Stromal cell of bone marrow (primary cell): ENCODE measurements at regions not wholly inside any gene's neighbourhood (a gene's known extent, or its start where the extent isn't known, plus 50 kb on each side); places are given as distances from the start of the nearest gene placed in this dataset.

Experiments
- DNase-seq: peaks from one replicate; pipeline ENCODE4 v3.0.0-alpha.2; 2012; ENCODE audit warnings: low read depth

GRCh38 chr20:41939659-41940058 is 321.5 kb upstream of the CHD6 start:
- no peak for DNase-seq

DNA sequence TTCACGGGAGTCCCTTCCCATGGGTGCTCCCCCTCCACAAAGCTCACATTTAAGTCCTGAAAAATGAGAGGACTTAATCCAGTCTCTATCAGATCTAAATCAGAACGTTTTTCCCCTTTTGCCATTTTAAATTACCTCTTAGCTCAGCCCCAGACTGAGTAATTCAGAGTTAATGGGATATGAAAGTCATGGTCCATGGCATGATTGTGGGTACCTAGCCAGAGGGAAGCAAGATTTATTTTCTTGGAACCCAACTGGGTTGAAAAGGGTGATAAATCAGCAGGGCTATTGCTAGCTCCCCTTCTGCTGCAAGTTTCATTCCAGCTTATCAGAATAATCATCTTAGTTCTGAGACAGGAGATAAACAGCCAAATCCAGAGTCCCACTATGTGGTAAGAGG is 320.2 kb upstream of the CHD6 start:
- no peak for DNase-seq

- DNase-seq = no peak
These were observed 317.1 kb upstream of the CHD6 start for GRCh38 chr20:41935259-41935791.

GRCh38 chr20:41932431-41932830 is 314.3 kb upstream of the CHD6 start:
- DNase-seq = no peak

GRCh38 chr20:41927655-41928054 is 309.5 kb upstream of the CHD6 start:
- DNase-seq = no peak

DNA sequence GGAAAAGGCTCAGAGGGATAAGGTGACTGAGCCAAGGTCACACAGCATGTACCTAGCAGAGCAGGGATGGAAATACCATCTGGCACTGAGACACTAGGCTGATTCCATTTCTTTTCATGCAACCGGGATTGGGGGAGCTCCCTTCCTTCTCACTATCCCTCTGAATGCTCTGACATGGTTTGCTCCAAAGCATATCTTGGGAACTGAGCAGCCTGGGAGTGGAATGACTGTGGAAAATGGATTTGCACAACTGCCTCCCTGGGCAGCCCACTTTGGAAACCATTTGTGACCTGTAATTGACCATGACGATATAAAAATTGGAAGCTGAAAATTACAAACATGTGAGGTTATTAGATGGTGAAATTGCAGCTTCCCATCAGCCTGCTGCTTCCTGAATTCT is 309.0 kb upstream of the CHD6 start:
- no peak for DNase-seq

DNA sequence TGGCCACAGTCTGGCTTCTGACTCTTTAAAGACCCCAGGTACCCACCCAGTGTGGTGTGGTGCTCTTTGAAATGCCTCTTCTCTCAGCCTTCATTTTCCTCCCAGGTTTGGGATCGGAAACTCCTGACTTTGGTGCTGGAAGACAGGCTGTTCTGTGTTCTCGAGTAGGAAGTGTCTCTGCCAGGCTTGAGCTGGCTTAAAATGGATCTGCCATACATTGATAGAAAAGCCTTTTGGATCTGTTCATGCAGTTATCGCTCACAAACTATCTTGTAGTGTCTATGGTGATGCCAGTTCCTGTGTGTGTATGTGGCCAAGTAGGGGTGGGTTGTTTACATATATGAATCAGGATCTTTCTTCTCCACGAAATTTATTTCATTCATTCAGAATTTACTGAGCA is 307.3 kb upstream of the CHD6 start:
- no peak for DNase-seq

GRCh38 chr20:41923624-41924023 is 305.4 kb upstream of the CHD6 start:
- DNase-seq = no peak

- DNase-seq = no peak
These were observed 295.0 kb upstream of the CHD6 start for GRCh38 chr20:41913146-41913545.

- no peak for DNase-seq
These were observed 292.4 kb upstream of the CHD6 start for GRCh38 chr20:41910558-41910957.

- DNase-seq = no peak
These were observed 287.0 kb upstream of the CHD6 start for GRCh38 chr20:41905199-41905598.

GRCh38 chr20:41903586-41903985 is 285.4 kb upstream of the CHD6 start:
- no peak for DNase-seq

DNA sequence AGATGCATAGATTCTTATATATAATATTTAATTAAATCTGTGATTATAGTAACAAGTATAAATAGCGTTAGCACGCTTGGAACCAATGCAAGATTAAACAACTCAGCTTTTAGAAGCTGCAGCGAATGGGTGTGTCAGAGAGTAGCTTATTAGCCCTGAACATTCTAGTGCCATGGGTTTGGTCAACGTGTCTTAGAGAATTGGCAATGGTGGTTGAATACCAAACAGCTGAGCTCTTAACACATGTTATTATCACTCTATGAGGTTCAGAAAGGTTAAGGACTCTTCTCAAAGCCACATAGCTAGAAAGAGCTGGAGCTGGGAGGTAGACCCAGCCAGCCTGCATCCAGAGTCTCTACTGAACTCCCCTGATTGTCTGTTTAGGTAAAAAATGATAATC is 284.2 kb upstream of the CHD6 start:
- no peak for DNase-seq

- DNase-seq = no peak
These were observed 282.1 kb upstream of the CHD6 start for GRCh38 chr20:41900201-41900691.

GRCh38 chr20:41897708-41898107 is 279.5 kb upstream of the CHD6 start:
- DNase-seq = no peak

DNA sequence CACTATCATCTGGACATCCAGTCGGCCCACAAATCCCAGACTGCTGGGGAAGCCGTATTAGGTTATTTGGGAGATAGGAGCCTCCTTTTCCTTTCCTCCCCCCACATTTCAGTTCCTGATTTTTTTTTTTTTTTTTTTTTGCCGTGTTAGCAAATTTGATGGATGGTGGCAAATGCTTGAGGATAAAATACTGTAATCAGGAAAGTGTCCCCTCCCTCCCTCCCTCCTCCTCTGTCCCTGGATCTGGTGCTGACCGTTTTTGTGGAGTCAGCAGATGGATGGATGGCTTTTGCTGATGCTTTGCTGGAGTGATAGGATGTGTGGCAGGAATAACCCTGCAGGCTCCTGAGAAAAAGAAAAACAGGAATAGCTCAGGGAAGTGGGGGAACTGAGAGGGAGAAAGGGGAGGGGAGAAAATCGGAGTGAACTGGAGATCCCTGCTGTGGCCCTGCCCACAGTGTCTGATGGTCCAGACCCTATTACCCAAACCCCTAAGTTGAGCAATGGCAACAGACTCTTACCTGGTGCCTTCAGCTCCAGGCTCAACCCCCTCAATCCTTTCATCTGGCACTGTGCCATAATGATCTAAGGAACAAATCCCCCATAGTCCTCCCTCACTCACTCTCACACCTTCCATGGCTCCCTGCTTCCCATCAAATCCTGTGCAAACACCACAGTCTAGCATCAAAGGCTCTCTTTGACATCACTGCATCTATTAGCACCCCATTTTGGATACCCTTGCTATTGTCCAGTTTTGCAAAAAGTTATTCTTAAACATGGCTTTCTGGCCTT is 277.3 kb upstream of the CHD6 start:
- DNase-seq = no peak

DNA sequence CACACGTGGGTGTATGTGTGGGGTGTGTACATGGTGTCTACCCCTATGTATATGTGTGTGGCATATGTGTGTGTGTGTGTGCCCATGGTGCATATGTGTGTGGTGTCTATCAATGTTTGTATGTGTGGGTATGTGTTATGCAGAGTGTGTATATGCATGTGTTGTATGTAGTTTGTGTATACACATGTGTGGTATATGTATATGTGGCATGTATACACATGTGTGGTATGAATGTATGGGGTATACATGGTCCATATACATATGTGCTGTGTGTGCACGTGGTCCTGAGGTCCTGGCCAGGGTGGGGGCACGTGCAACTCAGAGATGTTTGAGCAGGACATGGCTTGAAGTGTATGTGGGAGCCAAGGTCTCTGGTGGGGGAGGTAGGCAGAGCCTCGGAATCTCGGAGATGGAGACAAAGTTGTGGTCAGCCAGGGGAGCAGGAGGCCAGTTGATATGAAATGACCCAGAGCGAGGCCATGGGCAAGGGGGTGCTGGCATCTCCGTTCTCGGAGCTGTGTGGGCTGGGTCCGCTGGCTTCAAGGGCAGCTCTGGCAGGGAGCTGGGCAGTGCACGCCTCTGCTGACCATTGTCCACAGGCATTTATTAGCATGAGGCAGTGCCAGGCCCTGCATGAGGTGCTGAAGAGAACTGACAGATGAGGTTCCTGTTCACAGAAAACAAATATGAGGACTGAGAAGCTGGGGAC is 276.2 kb upstream of the CHD6 start:
- no peak for DNase-seq

DNA sequence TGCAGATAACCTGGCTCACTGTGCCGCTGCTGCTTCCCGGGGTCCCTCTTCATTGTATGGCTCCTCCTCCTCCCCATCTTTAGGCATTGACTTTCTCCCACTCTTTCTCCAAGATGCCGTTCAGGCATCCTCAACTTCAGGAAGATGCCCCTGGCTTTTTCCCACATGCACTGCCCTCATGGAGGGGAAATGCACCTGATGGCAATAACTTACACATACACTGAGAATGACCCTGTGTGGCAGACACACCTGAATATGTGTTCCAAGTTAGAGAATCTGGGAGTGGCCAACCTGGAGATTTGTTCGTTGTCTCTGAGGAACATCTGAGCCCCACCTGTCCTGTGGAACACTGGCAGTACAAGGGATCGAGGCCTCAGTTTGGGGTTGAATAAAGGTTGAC is 273.9 kb upstream of the CHD6 start:
- no peak for DNase-seq

GRCh38 chr20:41889844-41890224 is 271.7 kb upstream of the CHD6 start:
- DNase-seq = no peak

DNA sequence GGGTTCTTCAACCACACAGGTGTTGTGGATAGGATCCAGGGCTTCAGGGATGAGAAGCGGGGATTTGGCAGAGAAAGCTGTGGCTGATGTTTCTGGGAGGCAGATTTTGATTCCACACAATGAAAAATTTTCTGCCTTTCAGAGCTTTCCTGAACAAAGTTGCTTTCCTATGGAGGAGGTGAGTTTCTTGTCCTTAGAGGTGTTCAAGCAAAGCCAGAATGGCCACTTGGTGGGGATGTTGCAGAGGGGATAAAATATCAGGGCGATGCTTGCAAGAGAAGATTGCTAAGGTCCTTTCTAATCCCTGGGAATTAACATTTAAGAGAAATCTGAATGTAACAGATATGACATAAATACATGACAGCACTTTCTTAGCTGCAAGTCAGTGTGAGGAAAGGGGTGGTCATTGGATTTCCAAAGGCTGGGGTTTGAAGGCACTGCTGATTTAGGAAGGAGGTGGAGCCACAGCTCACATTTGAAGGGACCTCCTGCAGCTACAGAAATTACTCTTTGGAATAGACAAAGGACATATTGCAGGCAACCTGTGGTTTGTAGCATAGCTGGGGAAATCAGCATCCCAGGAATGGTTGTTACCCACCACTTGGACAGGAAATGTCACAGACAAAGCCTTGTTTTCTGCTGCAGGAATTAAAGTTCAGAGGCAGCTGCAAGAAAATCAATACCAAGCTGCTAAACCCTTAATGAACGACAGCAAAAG is 271.1 kb upstream of the CHD6 start:
- no peak for DNase-seq

GRCh38 chr20:41888434-41888833 is 270.3 kb upstream of the CHD6 start:
- DNase-seq = no peak

GRCh38 chr20:41887500-41887899 is 269.3 kb upstream of the CHD6 start:
- DNase-seq = no peak
